Activated CD8-positive, alpha-beta T cell treated with anti-CD3 and anti-CD28 coated beads, Interleukin-2, amount 10 ng/mL, durations not matched to agents 7 days and 5 days (primary cell): ENCODE measurements at regions not wholly inside any gene's neighbourhood (a gene's known extent, or its start where the extent isn't known, plus 50 kb on each side); places are given as distances from the start of the nearest gene placed in this dataset.
A peak's percentile ranks its signal among the peaks of the same experiment; 100 is the strongest.

Experiments
- ATAC-seq: fragments of 150-1000 bp; cut with Tn5 transposase; one replicate; pipeline ENCODE4 v1.10.0; 2021; ENCODE audit warnings: moderate library complexity
- CTCF ChIA-PET: fragments of 350-600 bp; sonication (Branson Sonifier 250); formaldehyde crosslinking; loops from one replicate; lab custom pipeline; 2021; ENCODE audit warnings: antibody characterized with exemption; lab: Charles Lee
- POLR2A ChIA-PET: fragments of 350-600 bp; sonication (Branson Sonifier 250); formaldehyde crosslinking; loops from one replicate; lab custom pipeline; 2021; ENCODE audit warnings: antibody characterized with exemption; lab: Charles Lee
- DNase-seq: peaks from one replicate; pipeline ENCODE4 v3.0.0-alpha.2; 2020
- H3K27ac Mint-ChIP-seq: one replicate; pipeline ENCODE4 v1.8.0; 2021; ENCODE audit warnings: mild to moderate bottlenecking, mixed read lengths
- H3K27me3 Mint-ChIP-seq: one replicate; pipeline ENCODE4 v1.8.0; 2021; ENCODE audit warnings: low read depth, mixed read lengths
- H3K36me3 Mint-ChIP-seq: one replicate; pipeline ENCODE4 v1.8.0; 2021; ENCODE audit warnings: low read depth, mixed read lengths
- H3K4me1 Mint-ChIP-seq: one replicate; pipeline ENCODE4 v1.8.0; 2021; ENCODE audit warnings: low read depth, mixed read lengths
- H3K4me3 Mint-ChIP-seq: one replicate; pipeline ENCODE4 v1.8.0; 2021; ENCODE audit warnings: mild to moderate bottlenecking, mixed read lengths
- H3K9me3 Mint-ChIP-seq: one replicate; pipeline ENCODE4 v1.8.0; 2022; ENCODE audit warnings: mixed read lengths; ENCODE audit not compliant: insufficient read depth

GRCh38 chr16:9141813-9142212 lies 50.4 kb downstream of the HAPSTR1 start:
- no peak overlapping the region for H3K4me3 Mint-ChIP-seq
- DNase-seq (no peak), ATAC-seq (no peak)
- no peak overlapping the region for H3K27ac Mint-ChIP-seq
- H3K27me3 Mint-ChIP-seq = peaks cover 2% of the 10 kb centered on the region
- POLR2A ChIA-PET = no interaction called here
- H3K9me3 Mint-ChIP-seq = no peaks in the 10 kb centered on the region
- CTCF ChIA-PET = no interaction called here
- no peaks in the 10 kb centered on the region for H3K36me3 Mint-ChIP-seq
- H3K4me1 Mint-ChIP-seq = peaks cover 9% of the 10 kb centered on the region

DNA sequence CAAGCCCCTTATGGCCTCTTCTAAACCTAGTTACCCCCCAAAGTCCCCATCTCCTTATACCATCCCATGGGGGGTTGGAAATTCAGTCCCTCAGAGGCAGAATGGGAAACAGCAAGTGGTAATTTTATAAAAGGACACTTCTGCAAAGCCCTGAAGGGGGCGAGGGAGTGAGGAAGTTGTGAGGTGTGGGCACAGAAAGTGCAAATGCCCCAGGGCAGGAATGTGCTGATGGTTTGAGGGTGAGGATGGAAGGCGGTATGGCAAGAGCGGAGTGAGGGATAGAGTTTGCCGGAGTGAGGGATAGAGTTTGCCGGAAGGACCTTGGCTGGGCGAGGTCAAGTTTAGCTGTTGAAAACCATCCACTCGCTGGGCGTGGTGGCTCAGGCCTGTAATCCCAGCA lies 52.7 kb downstream of the HAPSTR1 start:
- Mint-ChIP-seq H3K27me3 (no peaks in the 10 kb centered on the region), H3K4me1 (peaks cover under 1% of the 10 kb centered on the region), H3K9me3 (no peaks in the 10 kb centered on the region), H3K4me3 (no peak overlapping the region), H3K27ac (no peak overlapping the region), H3K36me3 (no peaks in the 10 kb centered on the region)
- ChIA-PET POLR2A (no interaction called here), CTCF (no interaction called here)
- no peak for DNase-seq
- ATAC-seq = no peak

- no peaks in the 10 kb centered on the region for H3K36me3 Mint-ChIP-seq
- CTCF ChIA-PET = interaction anchor here (2.7 kb wide), 1 partner anchor 10 kb away, joined by 17 read pairs; no protein-coding TSS in a partner anchor
- no peaks in the 10 kb centered on the region for H3K9me3 Mint-ChIP-seq
Observed at GRCh38 chr16:9148374-9149015, 57.1 kb downstream of the HAPSTR1 start.

DNA sequence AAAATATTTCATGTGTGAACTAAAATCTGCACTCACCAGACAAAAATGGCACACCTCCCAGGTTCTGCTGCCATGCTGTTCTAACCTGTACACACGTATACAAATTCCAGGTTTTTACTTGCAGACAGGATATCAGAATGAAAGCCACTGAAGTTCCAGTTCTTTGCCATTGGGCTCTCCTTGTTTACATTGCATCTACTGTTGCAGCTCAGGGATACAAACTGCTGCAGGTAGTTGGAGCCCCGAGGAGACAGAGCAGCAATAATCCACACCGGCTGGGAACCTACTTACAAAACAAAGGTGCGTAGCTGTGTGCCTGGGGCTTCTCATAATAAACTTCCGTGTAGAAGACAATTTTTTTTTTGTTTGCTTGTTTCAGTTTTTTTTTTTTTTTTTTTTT lies 59.6 kb downstream of the HAPSTR1 start:
- H3K4me1 Mint-ChIP-seq = peaks cover 2% of the 10 kb centered on the region
- ChIA-PET POLR2A (no interaction called here), CTCF (interaction anchor here (1.0 to 1.2 kb wide), 2 partner anchors 12 to 16 kb away, joined by 3 to 6 read pairs; no protein-coding TSS in a partner anchor)
- H3K4me3 Mint-ChIP-seq = no peak overlapping the region
- no peak overlapping the region for H3K27ac Mint-ChIP-seq
- DNase-seq = no peak
- H3K27me3 Mint-ChIP-seq = peaks cover 16% of the 10 kb centered on the region
- ATAC-seq = no peak
- no peaks in the 10 kb centered on the region for H3K36me3 Mint-ChIP-seq
- H3K9me3 Mint-ChIP-seq = no peaks in the 10 kb centered on the region

More at GRCh38 chr16:9148374-9149015, 57.1 kb downstream of the HAPSTR1 start:
- Mint-ChIP-seq H3K27me3 (peaks cover 4% of the 10 kb centered on the region), H3K4me3 (no peak overlapping the region), H3K27ac (no peak overlapping the region), H3K4me1 (no peaks in the 10 kb centered on the region)
- POLR2A ChIA-PET = no interaction called here
- ATAC-seq = no peak
- no peak for DNase-seq

GRCh38 chr16:9151597-9151996 lies 60.2 kb downstream of the HAPSTR1 start:
- Mint-ChIP-seq H3K9me3 (no peaks in the 10 kb centered on the region), H3K27me3 (peaks cover 16% of the 10 kb centered on the region), H3K36me3 (no peaks in the 10 kb centered on the region), H3K4me1 (peaks cover 2% of the 10 kb centered on the region), H3K4me3 (no peak overlapping the region), H3K27ac (no peak overlapping the region)
- DNase-seq (no peak), ATAC-seq (no peak)
- CTCF ChIA-PET = interaction anchor here (1.2 kb wide), 1 partner anchor 12 kb away, joined by 6 read pairs; no protein-coding TSS in a partner anchor
- POLR2A ChIA-PET = interaction anchor here (0.6 kb wide), 1 partner anchor 11 kb away, joined by 3 read pairs; no protein-coding TSS in a partner anchor

GRCh38 chr16:9152649-9153501 lies 61.4 kb downstream of the HAPSTR1 start:
- no peaks in the 10 kb centered on the region for H3K9me3 Mint-ChIP-seq
- no peaks in the 10 kb centered on the region for H3K36me3 Mint-ChIP-seq

GRCh38 chr16:9153502-9153864 lies 62.0 kb downstream of the HAPSTR1 start:
- CTCF ChIA-PET = no interaction called here
- ATAC-seq (no peak), DNase-seq (no peak)
- no peaks in the 10 kb centered on the region for H3K9me3 Mint-ChIP-seq
- H3K36me3 Mint-ChIP-seq = no peaks in the 10 kb centered on the region
- no peak overlapping the region for H3K4me3 Mint-ChIP-seq
- H3K27ac Mint-ChIP-seq = no peak overlapping the region
- peaks cover 2% of the 10 kb centered on the region for H3K4me1 Mint-ChIP-seq
- POLR2A ChIA-PET = no interaction called here
- peaks cover 16% of the 10 kb centered on the region for H3K27me3 Mint-ChIP-seq

More at GRCh38 chr16:9152649-9153501, 61.4 kb downstream of the HAPSTR1 start:
- ATAC-seq (no peak), DNase-seq (no peak)
- H3K27me3 Mint-ChIP-seq = peaks cover 16% of the 10 kb centered on the region
- ChIA-PET CTCF (no interaction called here), POLR2A (no interaction called here)
- peaks cover 2% of the 10 kb centered on the region for H3K4me1 Mint-ChIP-seq
- H3K4me3 Mint-ChIP-seq = no peak overlapping the region
- H3K27ac Mint-ChIP-seq = no peak overlapping the region

DNA sequence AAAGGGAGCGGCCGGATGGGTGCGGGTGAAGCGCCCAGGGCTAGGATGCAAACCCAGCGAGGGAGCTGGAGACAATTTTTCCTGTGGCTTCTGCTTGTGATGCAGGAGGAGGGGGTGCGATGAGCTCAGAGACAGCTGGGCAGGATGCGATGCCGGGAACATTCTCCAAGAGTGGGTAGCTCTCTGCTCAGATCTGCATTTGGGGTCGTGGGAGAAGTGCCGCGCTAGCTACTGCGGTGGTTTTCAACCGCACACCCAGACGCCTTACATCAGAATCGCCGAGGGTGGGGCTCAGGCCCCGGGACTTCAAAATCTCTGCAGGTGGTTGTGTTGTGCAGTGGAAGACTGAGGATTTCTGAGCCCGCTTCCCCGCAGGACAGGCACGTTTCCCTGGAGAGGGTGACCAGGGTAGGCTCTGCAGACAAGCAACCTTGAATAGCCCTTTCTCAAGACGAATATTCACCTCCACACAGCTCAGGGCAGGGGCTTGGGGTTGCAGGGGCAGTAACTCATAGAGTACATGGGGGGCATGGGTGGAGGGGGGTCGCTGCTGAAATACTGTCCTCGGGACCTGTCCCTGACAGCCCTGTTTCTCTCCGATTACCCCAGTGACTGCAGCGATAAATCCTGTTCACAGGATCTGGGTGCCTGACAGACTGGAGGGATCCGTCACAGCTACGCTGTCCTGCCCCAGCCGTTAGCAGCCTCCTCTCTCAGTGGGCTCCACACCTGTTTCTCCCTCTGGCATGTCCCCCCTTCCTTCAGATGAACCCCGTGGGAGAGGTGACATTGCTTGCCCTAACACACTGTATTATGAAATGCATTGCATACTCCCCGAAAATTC lies 63.3 kb downstream of the HAPSTR1 start:
- H3K9me3 Mint-ChIP-seq = no peaks in the 10 kb centered on the region
- DNase-seq (no peak), ATAC-seq (no peak)
- H3K36me3 Mint-ChIP-seq = no peaks in the 10 kb centered on the region
- peaks cover 2% of the 10 kb centered on the region for H3K4me1 Mint-ChIP-seq
- H3K27ac Mint-ChIP-seq = no peak overlapping the region
- H3K27me3 Mint-ChIP-seq = peaks cover 16% of the 10 kb centered on the region
- ChIA-PET CTCF (no interaction called here), POLR2A (no interaction called here)
- H3K4me3 Mint-ChIP-seq = no peak overlapping the region

- no peaks in the 10 kb centered on the region for H3K36me3 Mint-ChIP-seq
- peaks cover 16% of the 10 kb centered on the region for H3K27me3 Mint-ChIP-seq
- ATAC-seq (no peak), DNase-seq (no peak)
- no peak overlapping the region for H3K4me3 Mint-ChIP-seq
- no peaks in the 10 kb centered on the region for H3K9me3 Mint-ChIP-seq
- ChIA-PET POLR2A (no interaction called here), CTCF (no interaction called here)
- no peak overlapping the region for H3K27ac Mint-ChIP-seq
- peaks cover 2% of the 10 kb centered on the region for H3K4me1 Mint-ChIP-seq
Observed at GRCh38 chr16:9155871-9156270, 64.4 kb downstream of the HAPSTR1 start.

DNA sequence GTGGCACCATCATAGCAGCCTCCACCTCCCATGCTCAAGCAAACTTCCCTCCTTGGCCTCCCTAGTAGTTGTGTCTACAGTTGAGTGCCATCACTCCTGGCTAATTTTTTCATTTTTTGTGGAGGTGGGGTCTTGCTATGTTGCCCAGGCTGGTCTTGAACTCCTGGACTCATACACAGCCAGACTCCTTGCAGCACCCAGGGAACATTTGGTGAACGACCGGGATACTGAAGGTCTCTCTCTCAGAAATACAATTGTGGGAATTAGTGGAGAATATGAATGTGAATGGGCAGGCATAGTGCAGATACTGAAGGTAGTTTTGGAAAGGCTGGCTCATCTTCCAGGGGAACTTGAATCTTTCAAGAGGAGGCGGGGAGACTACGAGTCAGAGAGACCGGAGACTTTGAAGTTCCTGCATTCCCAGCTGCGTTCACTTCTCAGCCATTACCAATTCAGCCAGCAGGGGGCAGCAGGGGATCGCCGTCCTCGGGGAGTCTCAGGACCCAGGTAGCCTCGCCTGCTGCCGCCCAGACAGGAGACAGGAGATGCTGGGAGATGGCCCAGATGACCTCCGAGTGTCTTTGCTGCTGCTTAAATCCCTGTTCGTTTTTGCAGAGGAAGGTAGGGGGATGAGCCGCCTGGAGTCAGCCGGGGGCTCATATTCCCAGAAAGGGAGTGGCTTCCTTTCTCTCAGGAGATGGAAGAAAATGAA lies 68.6 kb downstream of the HAPSTR1 start:
- CTCF ChIA-PET = no interaction called here
- ATAC-seq = peak; percentile 53
- Mint-ChIP-seq H3K27ac (no peak overlapping the region), H3K4me1 (no peaks in the 10 kb centered on the region), H3K36me3 (no peaks in the 10 kb centered on the region), H3K27me3 (peaks cover 3% of the 10 kb centered on the region), H3K9me3 (no peaks in the 10 kb centered on the region), H3K4me3 (no peak overlapping the region)
- peak; percentile 47 for DNase-seq
- POLR2A ChIA-PET = no interaction called here

DNA sequence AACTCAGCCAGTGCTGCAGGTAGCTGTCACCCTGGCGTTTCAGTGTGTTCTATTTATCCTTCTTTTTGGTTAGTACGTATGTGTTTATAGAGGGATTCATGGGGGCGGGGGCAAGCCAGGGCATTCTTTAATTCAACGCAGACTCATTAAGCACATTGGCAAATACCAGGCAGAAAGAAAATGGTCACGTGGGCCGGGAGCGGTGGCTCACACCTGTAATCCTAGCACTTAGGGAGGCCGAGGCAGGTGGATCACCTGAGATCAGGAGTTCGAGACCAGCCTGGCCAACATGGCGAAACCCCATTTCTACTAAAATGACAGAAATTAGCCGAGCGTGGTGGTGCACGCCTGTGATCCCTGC lies 69.1 kb downstream of the HAPSTR1 start:
- CTCF ChIA-PET = no interaction called here
- no peak for DNase-seq
- H3K27ac Mint-ChIP-seq = no peak overlapping the region
- ATAC-seq = no peak
- no peaks in the 10 kb centered on the region for H3K4me1 Mint-ChIP-seq
- POLR2A ChIA-PET = no interaction called here
- no peaks in the 10 kb centered on the region for H3K27me3 Mint-ChIP-seq
- H3K4me3 Mint-ChIP-seq = no peak overlapping the region
- H3K36me3 Mint-ChIP-seq = no peaks in the 10 kb centered on the region
- H3K9me3 Mint-ChIP-seq = no peaks in the 10 kb centered on the region
